DND-41 (cell line): ENCODE measurements at regions not wholly inside any gene's neighbourhood (a gene's known extent, or its start where the extent isn't known, plus 50 kb on each side); places are given as distances from the start of the nearest gene placed in this dataset.

Experiments used
- CTCF ChIP-seq: IDR thresholded peaks from 2 replicates; pipeline ENCODE4 v1.5.1; 2012; ENCODE audit warnings: borderline replicate concordance, low read length, moderate library complexity, mild to moderate bottlenecking; ENCODE audit not compliant: poor library complexity, severe bottlenecking; ENCODE audit errors: extremely low read depth
- EZH2 ChIP-seq: IDR thresholded peaks from 3 replicates; pipeline ENCODE4 v1.6.1; 2012; ENCODE audit warnings: borderline replicate concordance, low read depth, mild to moderate bottlenecking, moderate library complexity, low read length, inconsistent platforms; ENCODE audit not compliant: severe bottlenecking

- TF ChIP-seq CTCF (no peak), EZH2 (no peak)
Observed at GRCh38 chr5:93302711-93303110, 278.3 kb downstream of the NR2F1-AS1 start.
